ENCODE measurements at regions not wholly inside any gene's neighbourhood (a gene's known extent, or its start where the extent isn't known, plus 50 kb on each side); places are given as distances from the start of the nearest gene placed in this dataset.
"Not testable (repeated sequence)": the region's sequence is repeated elsewhere in the genome, so short reads cannot be mapped to it uniquely, and the experiment has no call there.

DNA sequence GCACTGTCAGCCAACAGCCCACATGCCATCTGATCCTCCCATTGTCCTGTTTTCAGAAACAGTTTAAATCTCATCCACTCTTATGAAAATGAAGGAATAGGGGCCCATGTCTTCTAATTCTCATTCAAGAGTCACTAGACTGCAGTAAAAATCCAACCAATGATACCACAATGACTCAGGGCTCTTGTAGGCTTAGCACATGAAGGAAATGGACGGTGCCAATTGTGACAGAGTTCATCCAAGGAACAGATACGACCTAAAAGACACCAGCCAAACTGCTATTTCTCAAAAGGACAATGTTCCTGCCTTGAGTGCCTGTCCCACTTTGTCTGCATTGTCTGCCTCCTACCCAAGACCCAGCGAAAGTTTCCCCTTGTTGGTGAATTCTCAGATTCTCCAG, 204.8 kb upstream of the COX10 start:
- DNase-seq (ENCODE audit: low read depth): peak; percentile 79

DNA sequence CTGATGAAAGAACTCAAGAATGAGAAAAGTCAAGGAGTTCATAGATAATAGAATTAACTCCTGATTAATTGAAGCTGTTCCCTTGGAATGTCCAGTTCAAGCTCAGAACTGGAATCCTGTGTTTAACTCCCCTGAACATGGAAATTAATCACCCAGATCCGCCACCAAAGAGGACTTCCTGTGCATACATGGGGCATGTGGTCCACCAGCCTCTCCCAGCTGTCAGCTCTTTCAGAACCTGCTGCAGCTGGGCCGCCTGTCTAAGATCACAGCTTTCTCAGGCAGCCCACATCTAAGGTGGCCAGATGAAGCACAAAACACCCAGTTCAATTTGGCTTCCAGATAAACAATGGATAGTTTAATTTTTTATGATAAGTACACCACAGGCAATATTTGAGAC, 203.7 kb upstream of the COX10 start:
- DNase-seq (ENCODE audit: low read depth): peak; percentile 21

DNA sequence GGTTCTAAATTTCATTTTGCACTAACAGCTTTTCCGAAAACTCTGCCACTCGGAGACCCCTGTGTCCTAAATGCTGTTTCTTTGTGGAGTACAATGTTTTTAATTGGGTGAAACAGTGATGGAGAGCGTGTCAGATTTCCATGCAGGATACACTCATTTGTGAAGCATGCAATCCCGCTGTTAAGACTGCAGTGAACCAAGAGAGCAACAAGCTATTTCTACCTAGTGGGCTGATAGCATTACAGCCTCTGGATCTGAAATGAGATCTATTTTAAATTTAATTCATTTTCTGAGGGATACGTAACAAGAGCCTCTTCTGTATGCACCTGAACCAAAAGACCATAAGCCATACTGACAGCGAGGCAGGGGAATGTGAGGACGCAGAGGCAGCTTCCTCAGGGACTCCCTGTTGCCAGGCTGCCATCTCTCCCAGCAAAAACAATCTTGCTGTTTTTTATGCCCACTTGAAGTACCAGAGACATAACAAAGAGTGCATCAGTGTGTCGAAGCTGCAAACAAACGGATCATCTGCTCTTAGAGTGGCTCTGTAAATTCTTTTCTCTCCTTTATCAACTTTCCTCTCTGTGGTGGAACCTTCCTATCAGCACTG, 199.9 kb upstream of the COX10 start:
- peak; percentile 51 for DNase-seq (ENCODE audit: low read depth)

DNA sequence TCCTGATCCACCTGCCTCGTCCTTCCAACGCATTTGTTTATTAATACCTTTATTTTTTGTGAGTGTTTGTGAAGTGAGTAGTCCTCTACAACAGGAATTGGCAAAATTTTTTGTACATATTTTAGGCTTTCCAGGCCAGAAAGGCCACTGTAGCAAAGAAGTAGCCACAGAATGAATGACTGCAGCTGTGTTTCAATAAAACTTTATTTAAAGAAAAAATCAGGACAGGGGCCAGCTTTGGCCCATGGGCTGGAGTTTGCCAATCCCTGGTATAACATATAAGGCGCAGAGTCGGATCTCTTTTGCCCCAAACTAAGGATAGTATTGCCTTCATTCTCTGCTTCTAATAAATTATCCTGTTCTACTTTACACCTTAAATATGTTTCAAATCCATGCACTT, 198.0 kb upstream of the COX10 start:
- no peak for DNase-seq (ENCODE audit: low read depth)

DNA sequence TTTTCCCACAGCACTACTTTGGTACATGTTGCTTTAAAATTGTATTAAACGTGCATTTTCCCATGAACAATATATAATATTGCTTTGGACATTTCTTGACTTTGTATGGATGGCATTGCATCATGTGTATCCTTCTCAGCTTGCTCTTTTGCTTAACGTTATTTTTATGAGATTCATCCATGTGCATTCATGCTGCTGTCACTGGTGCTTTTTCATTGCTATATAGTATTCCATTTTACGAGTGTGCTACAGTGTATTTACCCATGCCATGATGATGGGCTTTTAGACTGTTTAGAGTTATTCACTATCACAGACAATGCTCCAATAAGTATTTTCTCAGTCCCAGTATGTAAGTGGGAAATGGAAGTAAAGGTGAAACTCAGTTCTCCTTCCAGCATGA, 195.2 kb upstream of the COX10 start:
- no peak for DNase-seq (ENCODE audit: low read depth)

DNA sequence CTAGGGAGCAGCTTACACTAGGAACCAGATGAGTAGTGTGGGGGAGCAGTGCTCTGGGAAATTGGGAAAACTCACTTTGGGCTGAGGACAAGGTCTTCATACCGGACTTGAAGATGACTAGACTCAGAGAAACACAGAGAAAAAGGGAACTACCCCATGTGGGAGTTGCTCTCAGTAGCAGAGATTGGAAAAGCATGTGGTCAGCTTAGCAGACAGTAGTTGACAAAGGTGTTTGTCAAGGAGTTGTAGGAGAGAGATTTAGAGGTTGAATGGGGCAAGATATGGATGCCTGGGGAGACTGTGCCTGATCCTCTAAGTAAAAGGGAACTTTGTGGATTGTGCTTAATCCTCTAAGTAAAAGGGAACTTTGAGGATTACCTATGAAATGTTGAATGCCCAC, 194.5 kb upstream of the COX10 start:
- no peak for DNase-seq (ENCODE audit: low read depth)

DNA sequence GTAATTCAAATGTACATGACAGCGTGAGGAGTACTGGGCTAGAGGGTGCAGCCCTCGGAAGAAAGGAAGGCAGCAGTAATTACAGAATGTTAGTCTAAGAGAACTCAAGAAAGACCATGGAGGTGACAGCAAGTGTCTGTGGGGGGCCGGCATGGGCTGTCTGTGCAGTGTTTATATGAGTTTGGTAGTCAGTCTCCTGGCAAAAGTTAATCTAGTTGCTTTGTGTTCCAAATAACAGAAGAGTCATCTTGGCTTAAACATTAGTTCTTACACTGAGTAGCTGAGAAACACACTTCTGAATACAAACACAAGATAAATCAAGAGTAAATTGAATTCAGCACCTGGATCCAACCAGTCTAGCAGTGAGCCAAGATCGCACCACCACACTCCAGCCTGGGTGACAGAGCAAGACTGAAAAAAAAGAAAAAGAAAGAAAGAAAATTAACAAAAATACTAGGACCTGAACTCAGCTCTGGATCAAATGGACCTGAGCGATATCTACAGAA, 189.3 kb upstream of the COX10 start:
- no peak for DNase-seq (ENCODE audit: low read depth)

DNA sequence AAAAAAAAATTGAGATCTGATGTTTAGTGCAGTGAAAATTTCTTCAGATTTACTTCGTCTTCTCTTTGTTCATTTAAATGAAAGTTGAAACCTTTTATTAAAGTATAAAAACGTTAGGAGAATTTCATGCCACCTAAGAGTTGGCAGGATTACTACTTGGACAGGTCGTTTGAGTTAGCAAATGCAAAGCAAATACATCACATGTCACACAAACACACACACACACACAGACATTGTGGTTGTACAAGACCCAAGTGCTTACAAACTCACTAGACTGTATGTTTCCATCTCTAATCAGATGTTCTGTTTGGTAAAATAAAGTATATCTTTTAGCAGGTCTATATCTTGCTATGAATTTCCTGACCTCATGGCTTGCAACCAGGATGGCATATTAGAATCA, 185.6 kb upstream of the COX10 start:
- DNase-seq (ENCODE audit: low read depth): no peak

DNA sequence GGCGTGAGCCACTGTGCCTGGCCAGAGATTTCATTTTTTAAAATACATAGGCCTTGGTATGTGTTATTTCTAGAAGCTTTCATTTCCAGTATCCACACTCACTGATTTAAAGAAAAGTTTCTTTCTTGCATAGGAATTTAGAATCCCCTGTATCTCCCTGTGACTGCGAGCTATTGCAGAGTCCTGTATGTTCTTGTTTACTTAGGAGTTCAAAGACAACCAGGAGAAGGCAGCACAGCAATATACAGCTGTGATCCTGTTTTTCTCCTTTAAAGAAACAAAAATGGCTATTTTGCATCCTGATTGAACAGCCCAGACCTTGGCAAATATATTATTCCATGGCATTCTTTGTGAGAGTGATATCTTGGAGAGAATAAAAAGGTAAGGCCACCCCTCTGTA, 185.0 kb upstream of the COX10 start:
- no peak for DNase-seq (ENCODE audit: low read depth)

DNA sequence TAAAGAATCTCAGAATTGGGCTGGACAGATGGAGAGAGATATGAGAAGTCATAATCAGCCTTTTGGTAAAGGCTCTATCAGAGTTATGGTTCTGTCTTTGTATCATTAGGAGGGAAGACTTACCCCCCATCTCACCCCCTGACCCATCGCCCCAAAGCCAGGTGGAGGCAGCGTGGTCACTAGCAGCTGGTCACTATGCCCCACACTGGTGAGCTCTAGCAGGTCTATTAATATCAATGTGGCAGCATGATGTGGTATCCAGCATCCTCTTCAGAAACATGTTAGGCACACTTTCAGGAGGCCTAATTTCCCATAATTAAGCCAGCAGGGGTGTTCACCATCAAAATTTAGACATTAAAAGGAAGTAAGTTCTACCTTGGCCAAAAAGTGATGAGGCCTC, 183.8 kb upstream of the COX10 start:
- DNase-seq (ENCODE audit: low read depth): no peak

DNA sequence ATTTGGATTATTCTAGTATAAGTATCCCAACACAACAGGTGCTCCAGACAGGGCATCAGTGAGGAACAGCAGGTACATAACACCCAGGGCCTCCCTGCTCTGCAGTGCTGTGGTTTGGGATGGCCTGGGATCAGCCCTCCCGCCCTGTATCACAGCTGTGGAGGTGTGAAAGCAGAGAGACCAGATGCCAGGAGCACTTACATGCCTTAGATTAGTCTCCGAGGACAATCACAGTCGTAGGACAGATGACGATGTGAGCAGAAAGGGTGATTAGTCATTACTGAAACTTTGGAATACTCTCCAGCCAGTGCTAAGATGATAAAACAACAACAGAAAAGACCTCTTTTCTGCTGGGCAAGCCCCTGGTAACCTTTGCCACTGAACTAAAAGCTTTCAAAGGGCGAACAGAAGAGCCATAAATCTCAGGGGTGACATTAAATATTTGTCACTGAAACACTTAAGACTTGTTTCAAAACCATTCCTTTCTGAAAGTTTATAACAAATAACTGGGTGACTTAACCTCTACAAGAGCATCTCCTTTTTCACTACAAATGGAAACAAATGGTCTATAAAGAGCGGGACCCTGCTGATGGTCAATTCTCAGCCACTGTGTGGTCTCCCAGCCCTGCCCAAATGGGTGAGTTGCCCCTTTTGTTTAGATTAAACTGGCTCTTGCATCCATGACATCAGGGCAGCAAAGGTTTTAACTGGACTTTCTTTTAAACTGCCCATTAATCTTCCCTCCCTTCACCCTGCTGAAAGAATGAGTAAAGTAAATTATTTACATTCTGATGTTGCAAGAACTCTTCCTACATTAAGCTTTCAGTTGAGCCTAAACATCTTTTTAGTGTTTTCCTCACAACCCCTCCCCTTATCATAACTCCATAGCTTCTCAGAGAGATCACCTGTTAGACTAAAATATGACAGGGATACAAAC, 183.1 kb upstream of the COX10 start:
- no peak for DNase-seq (ENCODE audit: low read depth)

DNA sequence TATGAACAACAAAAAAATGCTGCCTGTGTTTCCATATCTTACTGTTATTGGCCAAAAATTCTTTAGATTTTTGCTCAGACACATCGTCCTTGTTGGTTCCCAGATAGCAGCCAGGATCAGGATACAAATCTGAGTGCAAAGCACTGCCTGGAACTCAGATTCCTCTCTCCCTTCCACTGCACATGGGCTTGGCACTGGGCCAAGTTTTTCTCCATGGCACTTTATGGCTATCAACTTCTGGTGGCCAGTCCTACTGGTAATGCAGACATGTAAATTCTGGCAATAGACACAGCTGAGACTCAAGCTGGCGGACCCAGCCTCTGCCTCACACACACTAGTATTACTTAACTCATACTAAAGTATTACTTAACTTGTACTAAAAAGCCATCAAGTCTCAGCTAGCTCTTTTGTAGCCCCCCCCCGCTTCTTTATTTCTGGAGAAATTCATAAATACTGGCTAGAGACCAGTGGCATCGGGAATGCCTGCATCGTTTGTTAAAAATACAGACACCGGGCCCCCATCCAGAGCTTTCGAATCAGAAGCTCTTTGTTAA, 181.2 kb upstream of the COX10 start:
- DNase-seq (ENCODE audit: low read depth): no peak

DNA sequence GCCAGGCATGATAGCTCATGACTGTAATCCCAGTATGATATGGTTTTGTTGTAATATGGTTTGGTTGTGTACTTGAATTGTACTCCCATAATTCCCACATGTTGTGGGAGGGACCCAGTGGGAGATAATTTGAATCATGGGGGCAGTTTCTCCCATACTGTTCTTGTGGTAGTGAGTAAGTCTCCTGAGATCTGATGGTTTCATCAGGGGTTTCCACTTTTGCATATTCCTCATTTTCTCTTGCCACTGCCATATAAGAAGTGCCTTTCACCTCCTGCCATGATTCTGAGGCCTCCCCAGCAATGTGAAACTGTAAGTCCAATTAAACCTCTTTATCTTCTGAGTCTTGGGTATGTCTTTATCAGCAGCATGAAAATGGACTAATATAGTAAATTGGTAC, 160.3 kb upstream of the COX10 start:
- DNase-seq (ENCODE audit: low read depth): not testable (repeated sequence)

DNA sequence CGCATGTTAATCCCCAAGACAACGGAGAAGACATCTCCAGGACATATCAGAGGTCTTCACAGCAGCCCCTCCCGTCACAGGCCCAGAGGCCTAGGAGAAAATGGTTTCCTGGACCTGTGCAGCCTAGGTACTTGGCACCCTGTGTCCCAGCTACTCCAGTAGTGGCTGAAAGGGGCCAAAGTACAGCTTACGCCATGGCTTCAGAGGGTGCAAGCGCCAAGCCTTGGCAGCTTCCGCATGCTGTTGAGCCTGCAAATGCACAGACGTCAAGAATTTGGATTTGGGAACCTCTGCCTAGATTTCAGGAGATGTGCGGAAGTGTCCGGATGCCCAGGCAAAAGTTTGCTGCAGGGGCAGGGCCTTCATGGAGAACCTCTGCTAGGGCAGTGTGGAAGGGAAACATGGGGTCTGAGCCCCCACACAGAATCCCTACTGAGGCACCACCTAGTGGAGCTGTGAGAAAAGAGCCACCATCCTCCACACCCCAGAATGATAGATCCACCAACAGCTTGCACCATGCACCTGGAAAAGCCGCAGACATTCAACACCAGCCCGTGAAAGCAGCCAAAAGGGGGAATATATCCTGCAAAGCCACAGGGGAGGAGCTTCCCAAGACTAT, 159.3 kb upstream of the COX10 start:
- no peak for DNase-seq (ENCODE audit: low read depth)

DNA sequence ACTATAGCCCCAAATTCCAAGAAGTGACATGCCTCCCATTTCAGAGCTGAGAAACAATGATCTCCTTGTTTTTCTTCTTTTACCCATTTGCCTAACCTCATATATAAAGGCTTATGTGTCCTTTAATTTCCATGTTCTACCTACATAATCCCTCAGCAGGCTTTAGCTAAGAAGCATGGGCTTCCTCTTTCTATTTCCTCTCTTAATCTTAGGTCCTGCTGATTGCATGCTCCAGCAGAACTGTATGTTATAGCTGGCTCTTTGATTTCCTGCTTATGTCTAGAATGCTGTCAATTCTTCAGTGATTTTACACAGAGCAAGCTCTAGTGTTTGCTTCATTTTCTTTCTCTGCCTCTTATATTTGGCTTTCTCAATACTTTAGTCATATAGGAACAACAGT, 151.7 kb upstream of the COX10 start:
- DNase-seq (ENCODE audit: low read depth): no peak

DNA sequence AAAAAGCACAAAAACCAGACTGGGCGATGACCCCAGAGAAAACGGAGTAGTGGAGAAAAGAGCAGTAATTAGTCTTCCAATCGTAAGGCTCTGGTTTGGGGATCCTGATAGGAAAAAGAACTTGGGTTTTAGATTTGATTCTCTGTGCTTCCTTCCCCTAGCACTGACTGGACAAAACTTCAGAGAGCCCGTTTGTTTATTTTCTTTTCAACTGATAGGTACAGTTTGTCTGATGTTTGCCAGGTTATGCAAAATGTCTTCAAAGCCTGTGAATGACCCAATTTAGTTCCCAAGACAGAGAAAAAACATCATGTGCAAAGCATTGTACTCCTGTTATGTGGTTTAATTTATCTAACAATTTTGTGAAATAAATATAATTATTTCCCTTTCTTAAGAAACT, 151.1 kb upstream of the COX10 start:
- DNase-seq (ENCODE audit: low read depth): no peak

DNA sequence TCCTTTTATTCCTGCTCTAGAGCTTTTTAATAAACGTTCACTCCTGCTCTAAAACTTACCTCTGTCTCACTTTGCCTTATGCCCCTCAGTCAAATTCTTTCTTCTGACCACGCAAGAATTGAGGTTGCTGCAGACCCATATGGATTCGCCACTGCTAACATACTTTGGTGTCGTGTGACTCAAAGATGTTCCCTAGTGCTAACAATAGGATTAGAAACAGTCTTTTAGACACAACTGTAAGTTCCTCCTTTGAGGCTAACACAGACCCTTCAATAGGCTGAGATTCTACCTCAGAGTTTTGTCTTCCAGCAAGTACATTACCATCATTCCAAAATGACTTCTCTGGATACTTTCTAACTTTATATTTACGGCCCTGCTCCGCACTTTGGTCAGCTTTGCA, 149.5 kb upstream of the COX10 start:
- no peak for DNase-seq (ENCODE audit: low read depth)

DNA sequence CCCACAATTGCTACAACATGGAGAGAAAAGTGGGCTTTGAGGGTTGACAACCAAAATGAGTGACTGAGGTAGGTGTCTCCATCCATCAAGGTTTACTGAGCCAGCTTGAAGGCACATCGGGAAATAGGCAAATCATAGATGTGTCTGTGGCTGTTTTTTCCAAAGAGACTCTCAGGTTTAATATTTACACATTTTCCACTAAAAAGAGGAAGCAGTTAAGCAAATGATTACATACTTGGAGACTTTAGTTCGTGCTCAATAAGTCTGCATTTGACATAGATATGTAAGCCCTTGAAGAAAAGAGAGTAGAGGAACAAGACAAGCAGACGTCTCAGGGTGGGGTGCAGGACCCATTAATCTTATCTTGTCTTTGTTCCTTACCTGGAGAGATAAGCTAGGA, 148.9 kb upstream of the COX10 start:
- no peak for DNase-seq (ENCODE audit: low read depth)

DNA sequence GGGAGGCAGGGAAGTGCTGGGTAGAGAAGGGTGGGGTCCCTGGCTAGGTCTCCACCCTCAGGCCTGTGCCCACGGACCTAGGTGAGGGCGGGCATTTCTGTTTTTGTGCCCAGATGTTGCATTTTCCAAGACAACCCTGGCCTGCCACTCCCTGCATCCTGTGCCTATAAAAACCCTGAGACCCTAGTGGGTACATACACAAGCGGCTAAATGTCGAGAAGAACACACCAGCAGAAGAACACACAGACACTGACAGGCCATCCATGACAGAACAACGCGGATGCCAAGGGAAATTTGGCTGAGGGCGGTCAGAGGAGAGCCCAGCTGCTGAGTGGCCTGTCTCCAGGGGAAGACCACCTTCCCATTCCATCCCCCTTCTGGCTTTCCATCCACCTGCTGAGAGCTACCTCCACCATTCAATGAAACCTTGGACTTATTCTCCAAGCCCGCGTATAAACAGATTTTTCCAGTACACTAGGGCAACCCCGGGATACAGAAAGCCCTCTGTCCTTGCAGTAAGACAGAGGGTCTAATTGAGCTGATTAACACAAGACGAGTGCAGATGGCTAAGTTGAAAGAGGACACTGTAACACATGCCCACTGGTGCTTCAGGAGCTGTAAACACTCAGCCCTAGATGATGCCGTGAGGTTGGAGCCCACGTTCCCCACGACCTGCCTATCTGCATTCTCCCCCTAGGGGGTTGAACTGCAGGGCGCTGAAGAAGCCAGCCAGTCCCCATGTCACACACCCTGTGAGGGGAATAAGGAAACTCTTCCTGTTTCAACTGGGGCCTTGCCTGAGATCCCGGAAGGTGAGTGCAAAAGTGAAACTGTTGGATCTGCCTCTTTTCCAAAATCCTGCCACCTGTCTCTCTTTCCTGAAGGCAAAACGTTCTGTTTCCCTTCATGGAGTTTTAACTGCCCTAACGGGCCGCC, 147.2 kb upstream of the COX10 start:
- no peak for DNase-seq (ENCODE audit: low read depth)

DNA sequence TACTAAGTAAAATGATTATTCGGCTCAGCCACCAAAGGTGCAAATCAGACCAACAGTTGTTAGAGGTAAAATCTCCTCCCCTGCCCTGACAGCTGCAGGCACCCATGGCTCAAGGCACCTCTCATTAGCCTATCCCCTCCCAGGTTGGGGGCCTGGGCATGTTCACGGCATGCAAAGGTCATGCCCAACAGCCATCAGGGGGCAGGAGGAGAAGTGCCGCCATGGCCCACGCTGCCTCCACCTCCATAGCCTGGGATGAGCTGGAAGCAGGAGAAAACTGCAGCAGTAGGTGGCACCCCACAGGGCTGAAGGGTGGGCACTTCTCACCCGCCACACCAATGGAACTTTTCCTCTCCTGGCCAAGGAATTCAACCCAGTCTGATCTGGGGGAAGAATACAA, 146.4 kb upstream of the COX10 start:
- DNase-seq (ENCODE audit: low read depth): no peak

DNA sequence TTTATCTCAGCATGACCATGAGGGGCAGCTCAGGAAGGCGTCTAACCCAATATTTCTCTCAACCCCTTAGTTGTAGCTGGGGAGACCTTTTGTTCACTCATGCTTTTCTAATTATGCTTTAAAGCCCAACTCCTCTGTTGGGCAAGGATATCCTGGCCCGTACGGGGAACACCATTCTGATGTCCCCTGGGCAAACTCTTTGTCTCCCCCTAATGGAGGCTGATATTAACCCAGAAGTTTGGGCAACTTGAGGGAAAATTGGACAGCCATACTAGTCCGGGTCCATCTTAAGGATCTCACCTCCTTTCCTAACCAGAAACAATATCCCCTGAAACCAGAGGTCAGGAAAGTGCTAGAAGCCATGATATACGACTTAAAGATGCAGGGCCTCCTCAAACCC, 143.7 kb upstream of the COX10 start:
- no peak for DNase-seq (ENCODE audit: low read depth)
